CD14-positive monocyte (primary cell): ENCODE measurements at regions not wholly inside any gene's neighbourhood (a gene's known extent, or its start where the extent isn't known, plus 50 kb on each side); places are given as distances from the start of the nearest gene placed in this dataset.

ENCODE experiments used
- DNase-seq, 3 donors: peaks; one replicate each; pipeline ENCODE4 v3.0.0-alpha.2; 2011 to 2022
- H2AFZ ChIP-seq: 2 replicates; pipeline ENCODE4 v1.6.0; 2012; ENCODE audit warnings: mild to moderate bottlenecking, low read depth, low read length, inconsistent platforms; ENCODE audit not compliant: insufficient read depth, poor library complexity, severe bottlenecking
- H3K27ac ChIP-seq, 2 donors: 1 replicate in 1 of 2; 2 replicates in 1 of 2; pipeline ENCODE4 v1.5.1; 2012 to 2013; ENCODE audit warnings: low read length in 2 of 2, control low read depth in 1 of 2, inconsistent platforms in 1 of 2, low read depth in 1 of 2, mild to moderate bottlenecking in 1 of 2
- H3K27me3 ChIP-seq, 2 donors: one replicate each; pipeline versions ENCODE4 v1.6.0 to v1.6.1; 2011 to 2013; ENCODE audit warnings: low read length in 2 of 2; ENCODE audit not compliant: control insufficient read depth in 2 of 2, insufficient read depth in 2 of 2
- H3K36me3 ChIP-seq, 2 donors: replicated peaks in 1 of 2; 1 replicate in 1 of 2; 2 replicates in 1 of 2; pipeline versions ENCODE4 v1.5.1 to v1.6.1; 2012 to 2013; ENCODE audit warnings: low read length in 2 of 2, control low read depth in 1 of 2, inconsistent platforms in 1 of 2, mild to moderate bottlenecking in 1 of 2; ENCODE audit not compliant: insufficient read depth in 2 of 2, control insufficient read depth in 1 of 2
- H3K4me1 ChIP-seq, 2 donors: 1 replicate in 1 of 2; 2 replicates in 1 of 2; pipeline versions ENCODE4 v1.5.1 to v1.6.1; 2012 to 2013; ENCODE audit warnings: low read length in 2 of 2, control low read depth in 1 of 2, inconsistent platforms in 1 of 2, mild to moderate bottlenecking in 1 of 2, moderate library complexity in 1 of 2; ENCODE audit not compliant: insufficient read depth in 2 of 2, control insufficient read depth in 1 of 2
- H3K4me2 ChIP-seq: replicated peaks from 2 replicates; pipeline ENCODE3; 2012; ENCODE audit warnings: low read length, moderate library complexity, mild to moderate bottlenecking; ENCODE audit not compliant: poor library complexity, severe bottlenecking; ENCODE audit errors: extremely low read depth
- H3K4me3 ChIP-seq, 3 experiments: fragments of 200-600 bp in 1 of 3; sonication (generic) in 1 of 3; replicated peaks in 1 of 3; 1 replicate in 2 of 3; 2 replicates in 1 of 3; pipeline ENCODE4 v1.5.1; 2011 to 2013; ENCODE audit warnings: low read length in 3 of 3, mild to moderate bottlenecking in 3 of 3, control low read depth in 2 of 3, low read depth in 2 of 3, inconsistent platforms in 1 of 3, moderate library complexity in 1 of 3
- H3K79me2 ChIP-seq: 2 replicates; pipeline ENCODE4 v1.6.0; 2012; ENCODE audit warnings: mild to moderate bottlenecking, control low read depth, inconsistent platforms, low read length, moderate library complexity; ENCODE audit not compliant: insufficient read depth
- H3K9ac ChIP-seq: 2 replicates; pipeline ENCODE4 v1.6.0; 2017; ENCODE audit warnings: low read length, mild to moderate bottlenecking; ENCODE audit not compliant: insufficient read depth, poor library complexity, severe bottlenecking
- H3K9me3 ChIP-seq, 2 donors: replicated peaks in 1 of 2; 1 replicate in 1 of 2; 2 replicates in 1 of 2; pipeline versions ENCODE4 v1.5.1 to v1.6.1; 2012 to 2013; ENCODE audit warnings: low read length in 2 of 2, control low read depth in 1 of 2; ENCODE audit not compliant: control insufficient read depth in 1 of 2, insufficient read depth in 1 of 2
- H4K20me1 ChIP-seq: 2 replicates; pipeline ENCODE4 v1.6.0; 2012; ENCODE audit warnings: mild to moderate bottlenecking, low read length, control low read depth, moderate library complexity; ENCODE audit not compliant: insufficient read depth
- H3K27ac Mint-ChIP-seq, 7 donors: one replicate each; pipeline ENCODE4 v1.8.0; 2020; ENCODE audit warnings: mild to moderate bottlenecking in 7 of 7, mixed read lengths in 7 of 7, moderate library complexity in 6 of 7, inconsistent platforms in 2 of 7
- H3K27me3 Mint-ChIP-seq, 3 donors: one replicate each; pipeline ENCODE4 v1.8.0; 2021 to 2022; ENCODE audit warnings: low read depth in 3 of 3, mild to moderate bottlenecking in 3 of 3, mixed read lengths in 3 of 3, moderate library complexity in 3 of 3, inconsistent platforms in 1 of 3
- H3K36me3 Mint-ChIP-seq, 2 donors: one replicate each; pipeline ENCODE4 v1.8.0; 2020; ENCODE audit warnings: mixed read lengths in 2 of 2, inconsistent platforms in 1 of 2, mild to moderate bottlenecking in 1 of 2
- H3K4me1 Mint-ChIP-seq: one replicate; pipeline ENCODE4 v1.8.0; 2020; ENCODE audit warnings: mild to moderate bottlenecking, mixed read lengths
- H3K4me3 Mint-ChIP-seq, 2 donors: one replicate each; pipeline ENCODE4 v1.8.0; 2020; ENCODE audit warnings: mild to moderate bottlenecking in 2 of 2, mixed read lengths in 2 of 2, moderate library complexity in 1 of 2
- H3K9me3 Mint-ChIP-seq, 7 donors: one replicate each; pipeline ENCODE4 v1.8.0; 2020 to 2022; ENCODE audit warnings: mixed read lengths in 7 of 7, mild to moderate bottlenecking in 6 of 7, moderate library complexity in 6 of 7, inconsistent platforms in 2 of 7
- CTCF ChIP-seq: fragments of 200-600 bp; IDR thresholded peaks from one replicate; pipeline ENCODE4 v1.8.0; 2022; ENCODE audit warnings: antibody characterized with exemption, mild to moderate bottlenecking
- WGBS: methylation state at CpG from one replicate; pipeline ENCODE4 v1.1.5; 2013; ENCODE audit warnings: missing lambda C conversion rate; ENCODE audit not compliant: insufficient coverage; 5-methylcytosine and 5-hydroxymethylcytosine counted together
- intact Hi-C, 2 donors: fragments of 100-400 bp; cut with micrococcal nuclease; formaldehyde crosslinking; loops; one replicate each; pipeline versions ENCODE4 v1.15.0 to v1.15.1; 2023

DNA sequence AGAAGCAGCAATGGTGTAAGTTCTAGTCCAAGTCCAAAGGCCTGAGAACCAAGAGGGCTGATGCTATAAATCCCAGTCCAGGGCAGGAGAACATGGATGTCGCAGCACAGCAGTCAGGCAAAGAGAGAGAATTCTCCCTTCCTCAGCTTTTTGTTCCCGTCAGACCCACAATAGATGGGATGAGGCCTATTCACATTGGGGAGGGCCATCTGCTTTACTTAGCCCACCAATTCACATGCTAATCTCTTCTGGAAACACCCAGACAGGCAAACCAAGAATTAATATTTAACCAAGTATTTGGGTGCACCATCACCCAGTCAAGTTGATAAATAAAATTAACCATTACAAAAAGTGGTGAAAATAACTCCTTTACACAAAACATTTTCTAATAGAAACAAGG lies 511.7 kb upstream of the UBE2E2 start:
- WGBS, result 80% methylated on average over 1 of the region's 2 CpGs
- H3K36me3 Mint-ChIP-seq, result no peaks in the 10 kb centered on the region

DNA sequence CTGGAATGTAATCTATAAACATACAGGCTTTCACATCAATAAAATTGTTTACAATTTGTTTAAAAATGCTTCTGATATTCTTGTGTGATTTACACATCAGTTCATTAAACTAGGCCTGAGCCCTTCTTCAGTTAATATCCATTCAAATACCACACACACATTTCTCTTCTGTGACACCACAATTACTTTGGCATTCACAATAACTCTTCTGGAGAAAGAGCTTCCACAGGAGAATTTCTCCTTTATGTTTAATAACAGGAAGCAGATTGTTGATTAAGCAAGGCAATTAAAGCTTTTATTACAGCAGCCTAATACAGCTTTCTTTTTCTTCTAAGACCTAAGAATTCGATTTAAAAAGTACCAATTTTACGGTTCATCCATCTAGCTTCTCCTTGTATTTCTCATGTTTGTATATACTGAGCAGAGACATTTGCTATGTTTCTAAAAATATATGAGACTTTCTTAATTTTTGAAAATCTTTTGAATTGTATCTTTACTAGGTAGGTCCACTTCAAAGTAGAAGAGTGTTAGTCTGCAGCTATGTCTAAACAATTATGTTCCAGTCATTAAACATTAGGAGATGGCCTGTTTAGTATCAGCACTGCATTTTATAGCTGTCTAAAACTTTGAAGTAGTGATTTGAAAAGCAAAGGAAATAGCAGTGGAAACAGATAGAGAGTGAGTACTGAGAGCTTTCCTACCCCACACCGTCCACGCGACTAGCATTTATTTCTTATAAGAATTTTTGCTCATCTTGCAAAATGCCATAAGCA lies 511.1 kb upstream of the UBE2E2 start:
- WGBS, result no CpG with 5 or more reads among the region's 5 CpGs
- no peaks in the 10 kb centered on the region for H3K79me2 ChIP-seq
- Mint-ChIP-seq H3K9me3 (peaks cover 0 to 5% (median 0%) of the 10 kb centered on the region in 7 donors), H3K27me3 (peaks cover 0 to 2% (median 0%) of the 10 kb centered on the region in 3 donors), H3K36me3 (no peaks in the 10 kb centered on the region), H3K4me1 (no peaks in the 10 kb centered on the region), H3K4me3 (no peak overlapping the region), H3K27ac (no peak overlapping the region)
- intact Hi-C loops, result no loop called here
- no peaks in the 10 kb centered on the region for H3K9me3 ChIP-seq
- H3K4me1 ChIP-seq, result no peaks in the 10 kb centered on the region
- H2AFZ ChIP-seq, result no peak overlapping the region
- no peak overlapping the region for H3K4me3 ChIP-seq
- no peaks in the 10 kb centered on the region for H4K20me1 ChIP-seq
- DNase-seq, result no peak
- H3K4me2 ChIP-seq, result no peak overlapping the region
- no peaks in the 10 kb centered on the region for H3K27me3 ChIP-seq
- TF ChIP-seq CTCF, result no peak
- no peak overlapping the region for H3K9ac ChIP-seq
- H3K36me3 ChIP-seq, result no peaks in the 10 kb centered on the region
- no peak overlapping the region for H3K27ac ChIP-seq

More for the DNA sequence above, 511.7 kb upstream of the UBE2E2 start:
- Histone ChIP-seq H3K79me2 (no peaks in the 10 kb centered on the region), H3K27me3 (no peaks in the 10 kb centered on the region), H3K27ac (no peak overlapping the region), H3K36me3 (no peaks in the 10 kb centered on the region), H3K9me3 (no peaks in the 10 kb centered on the region), H2AFZ (no peak overlapping the region), H3K4me3 (no peak overlapping the region), H3K4me1 (no peaks in the 10 kb centered on the region), H3K9ac (no peak overlapping the region), H3K4me2 (no peak overlapping the region), H4K20me1 (no peaks in the 10 kb centered on the region)
- peaks cover 0 to 5% (median 0%) of the 10 kb centered on the region in 7 donors for H3K9me3 Mint-ChIP-seq
- no peak for DNase-seq
- no peak overlapping the region for H3K27ac Mint-ChIP-seq
- H3K4me3 Mint-ChIP-seq, result no peak overlapping the region
- TF ChIP-seq CTCF, result no peak
- intact Hi-C loops, result no loop called here
- H3K4me1 Mint-ChIP-seq, result no peaks in the 10 kb centered on the region
- H3K27me3 Mint-ChIP-seq, result peaks cover 0 to 2% (median 0%) of the 10 kb centered on the region in 3 donors
